Skin epidermis (tissue), 12 donors: ENCODE measurements at regions not wholly inside any gene's neighbourhood (a gene's known extent, or its start where the extent isn't known, plus 50 kb on each side); places are given as distances from the start of the nearest gene placed in this dataset.
A peak's percentile ranks its signal among the peaks of the same experiment; 100 is the strongest.
"Not testable (repeated sequence)": the region's sequence is repeated elsewhere in the genome, so short reads cannot be mapped to it uniquely, and the experiment has no call there.

ENCODE experiments used
- H3K27ac ChIP-seq, 21 experiments: fragments of 200-600 bp; sonication (generic) in 11 of 21; one replicate each; pipeline ENCODE4 v1.5.0; 2020; ENCODE audit warnings: mild to moderate bottlenecking in 3 of 21, inconsistent platforms in 2 of 21, moderate library complexity in 2 of 21
- H3K4me3 ChIP-seq, 7 experiments: fragments of 200-600 bp; sonication (generic) in 2 of 7; one replicate each; pipeline ENCODE4 v1.5.0; 2020; ENCODE audit warnings: inconsistent platforms in 2 of 7, mild to moderate bottlenecking in 2 of 7, moderate library complexity in 1 of 7

- H3K4me3 ChIP-seq, H3K27ac ChIP-seq: not testable (repeated sequence)
These were observed 65.0 kb upstream of the ARRDC3 start for GRCh38 chr5:91448079-91448478.

GRCh38 chr5:91446880-91447279 is 63.8 kb upstream of the ARRDC3 start:
- H3K4me3 ChIP-seq, H3K27ac ChIP-seq: not testable (repeated sequence)

GRCh38 chr5:91443761-91444467 is 60.8 kb upstream of the ARRDC3 start:
- H3K27ac ChIP-seq, result no peak overlapping the region
- H3K4me3 ChIP-seq, result no peak overlapping the region

- Histone ChIP-seq H3K27ac (no peak overlapping the region), H3K4me3 (no peak overlapping the region)
These were observed 59.9 kb upstream of the ARRDC3 start for GRCh38 chr5:91443023-91443422.

GRCh38 chr5:91441082-91441481 is 58.0 kb upstream of the ARRDC3 start:
- no peak overlapping the region for H3K4me3 ChIP-seq
- H3K27ac ChIP-seq, result no peak overlapping the region

- no peak overlapping the region for H3K27ac ChIP-seq
These were observed 55.8 kb upstream of the ARRDC3 start for GRCh38 chr5:91438871-91439270.

GRCh38 chr5:91436241-91436640 is 53.1 kb upstream of the ARRDC3 start:
- no peak overlapping the region for H3K27ac ChIP-seq

More at GRCh38 chr5:91438871-91439270, 55.8 kb upstream of the ARRDC3 start:
- no peak overlapping the region for H3K4me3 ChIP-seq

GRCh38 chr5:91434348-91434747 is 51.2 kb upstream of the ARRDC3 start:
- peak overlapping the region in 2 of 21 experiments; percentile 2 to 50 for H3K27ac ChIP-seq
- no peak overlapping the region for H3K4me3 ChIP-seq

More at GRCh38 chr5:91436241-91436640, 53.1 kb upstream of the ARRDC3 start:
- no peak overlapping the region for H3K4me3 ChIP-seq

- Histone ChIP-seq H3K27ac (peak overlapping the region in 2 of 21 experiments; percentile 2 to 50), H3K4me3 (no peak overlapping the region)
These were observed 50.7 kb upstream of the ARRDC3 start for GRCh38 chr5:91433861-91434260.
